GM12874 (cell line): ENCODE measurements at regions not wholly inside any gene's neighbourhood (a gene's known extent, or its start where the extent isn't known, plus 50 kb on each side); places are given as distances from the start of the nearest gene placed in this dataset.

Experiments
- CTCF ChIP-seq: IDR thresholded peaks from 2 replicates; pipeline ENCODE4 v1.5.1; 2011; ENCODE audit warnings: low read depth, mild to moderate bottlenecking, control low read depth, low read length, moderate library complexity; ENCODE audit not compliant: insufficient read depth

- TF ChIP-seq CTCF = no peak
Observed at GRCh38 chr21:20265707-20266440, 732.3 kb upstream of the NCAM2 start.

GRCh38 chr21:20266441-20266710 is 731.8 kb upstream of the NCAM2 start:
- no peak for TF ChIP-seq CTCF

- TF ChIP-seq CTCF = no peak
Observed at GRCh38 chr21:20270365-20271055, 727.7 kb upstream of the NCAM2 start.

- no peak for TF ChIP-seq CTCF
Observed at GRCh38 chr21:20272791-20273362, 725.3 kb upstream of the NCAM2 start.

GRCh38 chr21:20276377-20276776 is 721.8 kb upstream of the NCAM2 start:
- no peak for TF ChIP-seq CTCF

GRCh38 chr21:20276954-20277353 is 721.3 kb upstream of the NCAM2 start:
- TF ChIP-seq CTCF = no peak

- TF ChIP-seq CTCF = no peak
Observed at GRCh38 chr21:20283836-20284235, 714.4 kb upstream of the NCAM2 start.
